SK-N-SH treated with all-trans-retinoic acid at 6 μM for 48 hours (cell line): ENCODE measurements at regions not wholly inside any gene's neighbourhood (a gene's known extent, or its start where the extent isn't known, plus 50 kb on each side); places are given as distances from the start of the nearest gene placed in this dataset.

ENCODE experiments used
- ATAC-seq: fragments of 200-7000 bp; cut with Tn5 transposase; 3 replicates; pipeline ENCODE4 v1.9.1; 2020; ENCODE audit warnings: mild to moderate bottlenecking, moderate library complexity
- ARNTL ChIP-seq: fragments of 450-650 bp; formaldehyde crosslinking; IDR thresholded peaks from 2 replicates; pipeline ENCODE4 v1.5.0; 2020; ENCODE audit warnings: low read depth, mild to moderate bottlenecking, moderate library complexity, borderline replicate concordance
- BACH2 ChIP-seq: fragments of 250-450 bp; sonication (Bioruptor Pico); IDR thresholded peaks from 2 replicates; pipeline ENCODE4 v1.9.0; 2021; ENCODE audit warnings: mild to moderate bottlenecking, borderline replicate concordance
- CREB5 ChIP-seq: fragments of 250-450 bp; sonication (Bioruptor Pico); IDR thresholded peaks from 2 replicates; pipeline ENCODE4 v1.5.1; 2020; ENCODE audit warnings: low read depth, mild to moderate bottlenecking, moderate library complexity
- CSDC2 ChIP-seq: fragments of 250-450 bp; sonication (Bioruptor Pico); IDR thresholded peaks from 2 replicates; pipeline ENCODE4 v1.5.0; 2020; ENCODE audit warnings: mild to moderate bottlenecking, moderate library complexity
- CSRNP3 ChIP-seq: fragments of 250-450 bp; sonication (Bioruptor Pico); IDR thresholded peaks from 2 replicates; pipeline ENCODE4 v1.5.1; 2021; ENCODE audit warnings: mild to moderate bottlenecking, moderate library complexity
- ESRRG ChIP-seq: fragments of 250-450 bp; sonication (Bioruptor Pico); IDR thresholded peaks from 2 replicates; pipeline ENCODE4 v1.6.1; 2021; ENCODE audit warnings: mild to moderate bottlenecking
- GLIS3 ChIP-seq: fragments of 250-450 bp; sonication (Bioruptor Pico); IDR thresholded peaks from 2 replicates; pipeline ENCODE4 v1.5.0; 2020; ENCODE audit warnings: mild to moderate bottlenecking, moderate library complexity
- ISL1 ChIP-seq: fragments of 250-450 bp; sonication (Bioruptor Pico); IDR thresholded peaks from 2 replicates; pipeline ENCODE4 v2.1.2; 2022; ENCODE audit warnings: mild to moderate bottlenecking, moderate library complexity
- OSR1 ChIP-seq: fragments of 250-450 bp; sonication (Bioruptor Pico); IDR thresholded peaks from 2 replicates; pipeline ENCODE4 v1.8.0; 2022; ENCODE audit warnings: moderate library complexity, mild to moderate bottlenecking, inconsistent platforms
- PATZ1 ChIP-seq: fragments of 250-450 bp; sonication (Bioruptor Pico); IDR thresholded peaks from 2 replicates; pipeline ENCODE4 v1.8.0; 2020; ENCODE audit warnings: mild to moderate bottlenecking, moderate library complexity, borderline replicate concordance
- POU6F1 ChIP-seq: fragments of 250-450 bp; sonication (Bioruptor Pico); IDR thresholded peaks from 2 replicates; pipeline ENCODE4 v1.8.0; 2021; ENCODE audit warnings: low read depth, mild to moderate bottlenecking, moderate library complexity, borderline replicate concordance
- PPARA ChIP-seq: fragments of 250-450 bp; sonication (Bioruptor Pico); IDR thresholded peaks from 2 replicates; pipeline ENCODE4 v1.5.0; 2020; ENCODE audit warnings: mild to moderate bottlenecking, borderline replicate concordance
- RARB ChIP-seq: fragments of 250-450 bp; sonication (Bioruptor Pico); IDR thresholded peaks from 2 replicates; pipeline ENCODE4 v1.8.0; 2021; ENCODE audit warnings: mild to moderate bottlenecking, moderate library complexity
- SNAI2 ChIP-seq: fragments of 250-450 bp; sonication (Bioruptor Pico); IDR thresholded peaks from 2 replicates; pipeline ENCODE4 v1.5.0; 2020; ENCODE audit warnings: mild to moderate bottlenecking, moderate library complexity
- TCF4 ChIP-seq: fragments of 250-450 bp; sonication (Bioruptor Pico); IDR thresholded peaks from 2 replicates; pipeline ENCODE4 v1.8.0; 2021; ENCODE audit warnings: mild to moderate bottlenecking, moderate library complexity, borderline replicate concordance
- TOX ChIP-seq: fragments of 250-450 bp; sonication (Bioruptor Pico); IDR thresholded peaks from 2 replicates; pipeline ENCODE4 v1.8.0; 2021; ENCODE audit warnings: mild to moderate bottlenecking, moderate library complexity, borderline replicate concordance
- TSHZ2 ChIP-seq: fragments of 250-450 bp; sonication (Bioruptor Pico); IDR thresholded peaks from 2 replicates; pipeline ENCODE4 v1.5.0; 2020; ENCODE audit warnings: mild to moderate bottlenecking, moderate library complexity
- ZC3H10 ChIP-seq: fragments of 250-450 bp; sonication (Bioruptor Pico); IDR thresholded peaks from 2 replicates; pipeline ENCODE4 v1.5.1; 2021; ENCODE audit warnings: mild to moderate bottlenecking, moderate library complexity
- ZFP3 ChIP-seq: fragments of 250-450 bp; sonication (Bioruptor Pico); IDR thresholded peaks from 2 replicates; pipeline ENCODE4 v1.5.0; 2020; ENCODE audit warnings: mild to moderate bottlenecking, moderate library complexity
- ZFP30 ChIP-seq: fragments of 450-650 bp; formaldehyde crosslinking; IDR thresholded peaks from 2 replicates; pipeline ENCODE4 v1.5.0; 2022; ENCODE audit warnings: mild to moderate bottlenecking, moderate library complexity
- ZNF565 ChIP-seq: fragments of 450-650 bp; formaldehyde crosslinking; conservative IDR thresholded peaks from 2 replicates; pipeline ENCODE4 v1.5.0; 2020; ENCODE audit warnings: low read depth, mild to moderate bottlenecking, moderate library complexity
- ZNF70 ChIP-seq: fragments of 450-650 bp; formaldehyde crosslinking; IDR thresholded peaks from 2 replicates; pipeline ENCODE4 v1.5.0; 2020; ENCODE audit warnings: mild to moderate bottlenecking, moderate library complexity
- ZNF8 ChIP-seq: fragments of 450-650 bp; formaldehyde crosslinking; IDR thresholded peaks from 2 replicates; pipeline ENCODE4 v1.5.0; 2020; ENCODE audit warnings: mild to moderate bottlenecking, moderate library complexity

GRCh38 chr2:51667679-51668078 lies 635.7 kb upstream of the NRXN1 start:
- no peak for ATAC-seq
- no peak for TF ChIP-seq ESRRG (CRISPR knock-in tag)
- no peak for TF ChIP-seq ZNF70 (CRISPR knock-in tag)
- no peak for TF ChIP-seq ISL1
- no peak for TF ChIP-seq ZFP3 (CRISPR knock-in tag)
- no peak for TF ChIP-seq TSHZ2 (CRISPR knock-in tag)
- TF ChIP-seq CSDC2 (CRISPR knock-in tag) = no peak
- no peak for TF ChIP-seq GLIS3 (CRISPR knock-in tag)
- TF ChIP-seq OSR1 = no peak
- TF ChIP-seq CREB5 (CRISPR knock-in tag) = no peak
- TF ChIP-seq PPARA (CRISPR knock-in tag) = no peak
- no peak for TF ChIP-seq ZNF565
- TF ChIP-seq TOX (CRISPR knock-in tag) = no peak
- no peak for TF ChIP-seq BACH2 (CRISPR knock-in tag)
- TF ChIP-seq SNAI2 = no peak

GRCh38 chr2:51662187-51662586 lies 630.3 kb upstream of the NRXN1 start:
- ATAC-seq = no peak
- no peak for TF ChIP-seq TCF4 (CRISPR knock-in tag)
- TF ChIP-seq ZNF8 (CRISPR knock-in tag) = no peak
- no peak for TF ChIP-seq CREB5 (CRISPR knock-in tag)
- TF ChIP-seq PPARA (CRISPR knock-in tag) = no peak
- no peak for TF ChIP-seq RARB (CRISPR knock-in tag)
- TF ChIP-seq ZFP30 (CRISPR knock-in tag) = no peak
- TF ChIP-seq ESRRG (CRISPR knock-in tag) = no peak
- no peak for TF ChIP-seq ZC3H10 (CRISPR knock-in tag)
- no peak for TF ChIP-seq ZNF70 (CRISPR knock-in tag)
- TF ChIP-seq OSR1 = no peak
- TF ChIP-seq ARNTL (CRISPR knock-in tag) = no peak
- no peak for TF ChIP-seq BACH2 (CRISPR knock-in tag)
- TF ChIP-seq PATZ1 (CRISPR knock-in tag) = no peak
- no peak for TF ChIP-seq SNAI2
- TF ChIP-seq ISL1 = no peak
- TF ChIP-seq TOX (CRISPR knock-in tag) = no peak
- no peak for TF ChIP-seq CSRNP3 (CRISPR knock-in tag)

GRCh38 chr2:51657849-51658248 lies 625.9 kb upstream of the NRXN1 start:
- TF ChIP-seq TSHZ2 (CRISPR knock-in tag) = no peak
- TF ChIP-seq CSDC2 (CRISPR knock-in tag) = no peak
- no peak for TF ChIP-seq ZNF8 (CRISPR knock-in tag)
- no peak for TF ChIP-seq PPARA (CRISPR knock-in tag)
- no peak for TF ChIP-seq ZNF70 (CRISPR knock-in tag)
- no peak for TF ChIP-seq ZC3H10 (CRISPR knock-in tag)
- no peak for TF ChIP-seq ISL1
- no peak for TF ChIP-seq OSR1
- no peak for TF ChIP-seq ESRRG (CRISPR knock-in tag)
- no peak for TF ChIP-seq ARNTL (CRISPR knock-in tag)
- TF ChIP-seq SNAI2 = no peak
- TF ChIP-seq POU6F1 = no peak
- no peak for ATAC-seq
